B cell (primary cell): ENCODE measurements at regions not wholly inside any gene's neighbourhood (a gene's known extent, or its start where the extent isn't known, plus 50 kb on each side); places are given as distances from the start of the nearest gene placed in this dataset.

Experiments
- ATAC-seq: fragments of 200-7000 bp; cut with Tn5 transposase; one replicate; pipeline ENCODE4 v1.10.0; 2021; ENCODE audit warnings: low read depth, mild to moderate bottlenecking, moderate number of reproducible peaks, moderate library complexity
- CTCF ChIA-PET: fragments of 350-600 bp; sonication (Branson Sonifier 250); formaldehyde crosslinking; loops from one replicate; lab custom pipeline; 2021; ENCODE audit warnings: antibody characterized with exemption, inconsistent platforms; lab: Charles Lee
- POLR2A ChIA-PET: fragments of 350-600 bp; sonication (Branson Sonifier 250); formaldehyde crosslinking; loops from one replicate; lab custom pipeline; 2021; ENCODE audit warnings: antibody characterized with exemption; lab: Charles Lee
- DNase-seq: peaks from one replicate; pipeline ENCODE4 v3.0.0; 2013
- H2AFZ ChIP-seq: 2 replicates; pipeline ENCODE4 v1.6.1; 2012; ENCODE audit warnings: mild to moderate bottlenecking, low read depth, low read length; ENCODE audit not compliant: insufficient read depth, poor library complexity, severe bottlenecking
- H3K27ac ChIP-seq, 2 donors: 1 replicate in 1 of 2; 2 replicates in 1 of 2; pipeline ENCODE4 v1.5.1; 2012 to 2013; ENCODE audit warnings: low read length in 2 of 2, mild to moderate bottlenecking in 2 of 2, moderate library complexity in 1 of 2
- H3K27me3 ChIP-seq, 4 experiments: fragments of 200-600 bp in 1 of 4; sonication (generic) in 1 of 4; replicated peaks in 1 of 4; 1 replicate in 2 of 4; 2 replicates in 2 of 4; pipeline versions ENCODE4 v1.6.1 to v1.7.0; 2013 to 2016; ENCODE audit warnings: low read length in 3 of 4, mild to moderate bottlenecking in 2 of 4, mixed read lengths in 1 of 4, moderate library complexity in 1 of 4; ENCODE audit not compliant: insufficient read depth in 4 of 4, control insufficient read depth in 3 of 4; ENCODE audit errors: control extremely low read depth in 1 of 4
- H3K36me3 ChIP-seq, 2 experiments: replicated peaks in 1 of 2; 1 replicate in 1 of 2; 2 replicates in 1 of 2; pipeline versions ENCODE4 v1.6.1 to v1.7.1; 2013; ENCODE audit warnings: low read length in 1 of 2; ENCODE audit not compliant: insufficient read depth in 2 of 2, control insufficient read depth in 1 of 2; ENCODE audit errors: control extremely low read depth in 1 of 2, extremely low read depth in 1 of 2
- H3K4me1 ChIP-seq, 2 donors: fragments of 200-600 bp in 1 of 2; sonication (generic) in 1 of 2; 1 replicate in 1 of 2; 2 replicates in 1 of 2; pipeline versions ENCODE4 v1.5.1 to v1.6.1; 2013 to 2017; ENCODE audit warnings: low read length in 2 of 2; ENCODE audit not compliant: control insufficient read depth in 2 of 2, insufficient read depth in 2 of 2
- H3K4me2 ChIP-seq: replicated peaks from 2 replicates; pipeline ENCODE3; 2012; ENCODE audit warnings: mild to moderate bottlenecking, low read depth, low read length; ENCODE audit not compliant: poor library complexity, severe bottlenecking
- H3K4me3 ChIP-seq, 5 experiments: fragments of 200-600 bp in 1 of 5; sonication (generic) in 1 of 5; 1 replicate in 3 of 5; 2 replicates in 2 of 5; pipeline versions ENCODE4 v1.5.1 to v1.7.0; 2011 to 2016; ENCODE audit warnings: low read length in 4 of 5, mild to moderate bottlenecking in 4 of 5, low read depth in 2 of 5, control low read depth in 1 of 5, moderate library complexity in 1 of 5; ENCODE audit not compliant: insufficient read depth in 1 of 5; ENCODE audit errors: control extremely low read depth in 1 of 5, extremely low read depth in 1 of 5
- H3K79me2 ChIP-seq: fragments of 200-600 bp; sonication (generic); one replicate; pipeline ENCODE4 v1.6.0; 2016; ENCODE audit warnings: low read length; ENCODE audit not compliant: control insufficient read depth, insufficient read depth
- H3K9ac ChIP-seq: fragments of 200-600 bp; sonication (generic); 2 replicates; pipeline ENCODE4 v1.6.1; 2017; ENCODE audit warnings: mild to moderate bottlenecking, low read length, moderate library complexity
- H3K9me3 ChIP-seq, 3 donors: one replicate each; pipeline versions ENCODE4 v1.6.1 to v1.7.1; 2013; ENCODE audit warnings: low read length in 2 of 3; ENCODE audit not compliant: control insufficient read depth in 2 of 3, insufficient read depth in 1 of 3; ENCODE audit errors: control extremely low read depth in 1 of 3
- H4K20me1 ChIP-seq: 2 replicates; pipeline ENCODE4 v1.6.0; 2012; ENCODE audit warnings: mild to moderate bottlenecking, low read length; ENCODE audit not compliant: insufficient read depth, control insufficient read depth, poor library complexity, severe bottlenecking
- H3K27ac Mint-ChIP-seq: one replicate; pipeline ENCODE4 v1.8.0; 2021; ENCODE audit warnings: mixed read lengths
- H3K27me3 Mint-ChIP-seq: one replicate; pipeline ENCODE4 v1.8.0; 2021; ENCODE audit warnings: mixed read lengths
- H3K4me1 Mint-ChIP-seq: one replicate; pipeline ENCODE4 v1.8.0; 2021; ENCODE audit warnings: mixed read lengths
- H3K4me3 Mint-ChIP-seq: one replicate; pipeline ENCODE4 v1.8.0; 2021; ENCODE audit warnings: mixed read lengths
- H3K9me3 Mint-ChIP-seq: one replicate; pipeline ENCODE4 v1.8.0; 2022; ENCODE audit warnings: mixed read lengths; ENCODE audit not compliant: insufficient read depth
- CTCF ChIP-seq: fragments of 200-600 bp; IDR thresholded peaks from one replicate; pipeline ENCODE4 v1.8.0; 2022; ENCODE audit warnings: antibody characterized with exemption, mild to moderate bottlenecking
- EZH2 ChIP-seq: IDR thresholded peaks from 2 replicates; pipeline ENCODE4 v1.6.1; 2012; ENCODE audit warnings: borderline replicate concordance, low read depth, mild to moderate bottlenecking, moderate library complexity, low read length; ENCODE audit not compliant: insufficient read depth, poor library complexity, severe bottlenecking
- WGBS: methylation state at CpG from one replicate; pipeline ENCODE4 v1.1.5; 2013; ENCODE audit warnings: missing lambda C conversion rate; ENCODE audit not compliant: insufficient coverage; 5-methylcytosine and 5-hydroxymethylcytosine counted together
- intact Hi-C: fragments of 100-400 bp; cut with micrococcal nuclease; formaldehyde crosslinking; loops from one replicate; pipeline ENCODE4 v1.10.0; 2022

- Histone ChIP-seq H3K4me2 (no peak overlapping the region), H3K9ac (no peak overlapping the region), H3K36me3 (no peaks in the 10 kb centered on the region), H3K79me2 (no peaks in the 10 kb centered on the region), H3K4me3 (no peak overlapping the region), H2AFZ (no peak overlapping the region), H3K9me3 (no peaks in the 10 kb centered on the region), H3K27me3 (peaks cover 0 to 4% (median 0%) of the 10 kb centered on the region in 4 experiments), H4K20me1 (no peaks in the 10 kb centered on the region), H3K4me1 (no peaks in the 10 kb centered on the region), H3K27ac (no peak overlapping the region)
- intact Hi-C loops, result no loop called here
- ATAC-seq, result no peak
- ChIA-PET POLR2A (no interaction called here), CTCF (interaction anchor here (1.7 kb wide), 1 partner anchor 127 kb away, joined by 4 read pairs; no protein-coding TSS in a partner anchor)
- TF ChIP-seq CTCF, result no peak
- no peak for TF ChIP-seq EZH2
- Mint-ChIP-seq H3K4me1 (no peaks in the 10 kb centered on the region), H3K4me3 (no peak overlapping the region), H3K27me3 (peaks cover 11% of the 10 kb centered on the region), H3K27ac (no peak overlapping the region), H3K9me3 (no peaks in the 10 kb centered on the region)
- 82% methylated on average over 1 of the region's 1 CpG for WGBS
- no peak for DNase-seq
Observed at GRCh38 chr11:59302991-59303390, 55.7 kb upstream of the OR5AN1 start.

GRCh38 chr11:59295435-59295834 is 63.3 kb upstream of the OR5AN1 start:
- H3K36me3 ChIP-seq, result no peaks in the 10 kb centered on the region
- H3K79me2 ChIP-seq, result no peaks in the 10 kb centered on the region
- H3K9me3 ChIP-seq, result peaks cover 0 to 4% (median 0%) of the 10 kb centered on the region in 3 donors
- Mint-ChIP-seq H3K4me3 (no peak overlapping the region), H3K27me3 (peaks cover 15% of the 10 kb centered on the region), H3K27ac (no peak overlapping the region), H3K4me1 (peaks cover 1% of the 10 kb centered on the region), H3K9me3 (no peaks in the 10 kb centered on the region)
- no peak overlapping the region for H3K9ac ChIP-seq
- no peak overlapping the region for H3K4me3 ChIP-seq
- intact Hi-C loops, result no loop called here
- POLR2A ChIA-PET, result no interaction called here
- no peak for TF ChIP-seq CTCF
- TF ChIP-seq EZH2, result no peak
- H3K4me1 ChIP-seq, result no peaks in the 10 kb centered on the region
- no peak overlapping the region for H2AFZ ChIP-seq
- no peak overlapping the region for H3K4me2 ChIP-seq
- CTCF ChIA-PET, result no interaction called here
- DNase-seq (no peak), ATAC-seq (no peak)
- no peaks in the 10 kb centered on the region for H3K27me3 ChIP-seq
- no peak overlapping the region for H3K27ac ChIP-seq
- H4K20me1 ChIP-seq, result no peaks in the 10 kb centered on the region
